Upper lobe of right lung (tissue), 1 donor: ENCODE measurements at regions not wholly inside any gene's neighbourhood (a gene's known extent, or its start where the extent isn't known, plus 50 kb on each side); places are given as distances from the start of the nearest gene placed in this dataset.

Experiments used
- ATAC-seq: fragments of 200-7000 bp; cut with Tn5 transposase; one replicate; pipeline ENCODE4 v1.9.1; 2020; ENCODE audit warnings: mild to moderate bottlenecking, moderate library complexity
- DNase-seq: peaks from one replicate; pipeline ENCODE4 v3.0.0-alpha.2; 2020
- H3K27ac ChIP-seq: fragments of 200-600 bp; one replicate; pipeline ENCODE4 v1.8.0; 2022
- H3K27me3 ChIP-seq: fragments of 200-600 bp; one replicate; pipeline ENCODE4 v1.8.0; 2022; ENCODE audit warnings: mild to moderate bottlenecking
- H3K36me3 ChIP-seq: fragments of 200-600 bp; one replicate; pipeline ENCODE4 v1.8.0; 2022
- H3K4me1 ChIP-seq: fragments of 200-600 bp; one replicate; pipeline ENCODE4 v1.8.0; 2022
- H3K4me3 ChIP-seq: fragments of 200-600 bp; one replicate; pipeline ENCODE4 v1.8.0; 2022; ENCODE audit warnings: mild to moderate bottlenecking
- H3K9me3 ChIP-seq: fragments of 200-600 bp; one replicate; pipeline ENCODE4 v1.8.0; 2022
- intact Hi-C: fragments of 100-400 bp; cut with DNase I; formaldehyde crosslinking; loops from one replicate; pipeline ENCODE4 v1.11.0; 2022
- TF ChIP-seq, protein P1 (sequence below): fragments of 200-600 bp; IDR thresholded peaks from one replicate; pipeline ENCODE4 v1.8.0; 2022; ENCODE audit warnings: antibody characterized with exemption
- donor health status: DM: no; HTN: yes; CAD: no; lungs with severe emphysema.

DNA sequence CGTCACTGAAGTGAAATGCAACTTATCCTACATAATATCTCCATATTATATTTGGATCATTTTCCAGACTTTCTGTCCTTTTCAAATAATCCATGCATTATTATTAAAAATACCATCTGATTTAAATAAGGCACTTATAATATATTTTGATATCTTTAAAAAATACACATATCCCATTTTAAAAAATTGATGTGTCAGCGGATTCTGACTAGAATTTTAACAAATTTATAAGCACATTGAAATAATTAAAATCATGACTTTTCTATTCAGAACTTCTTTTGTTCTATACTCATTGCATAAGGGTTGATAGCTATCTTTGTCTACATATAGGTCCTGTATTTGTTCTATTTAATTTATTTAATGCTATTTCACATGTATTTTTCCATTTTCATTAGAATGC is 199.0 kb upstream of the DSEL start:
- Histone ChIP-seq H3K4me3 (no peak overlapping the region), H3K27ac (no peak overlapping the region), H3K27me3 (no peaks in the 10 kb centered on the region), H3K4me1 (no peaks in the 10 kb centered on the region), H3K9me3 (no peaks in the 10 kb centered on the region), H3K36me3 (no peaks in the 10 kb centered on the region)
- TF ChIP-seq, protein P1, sequence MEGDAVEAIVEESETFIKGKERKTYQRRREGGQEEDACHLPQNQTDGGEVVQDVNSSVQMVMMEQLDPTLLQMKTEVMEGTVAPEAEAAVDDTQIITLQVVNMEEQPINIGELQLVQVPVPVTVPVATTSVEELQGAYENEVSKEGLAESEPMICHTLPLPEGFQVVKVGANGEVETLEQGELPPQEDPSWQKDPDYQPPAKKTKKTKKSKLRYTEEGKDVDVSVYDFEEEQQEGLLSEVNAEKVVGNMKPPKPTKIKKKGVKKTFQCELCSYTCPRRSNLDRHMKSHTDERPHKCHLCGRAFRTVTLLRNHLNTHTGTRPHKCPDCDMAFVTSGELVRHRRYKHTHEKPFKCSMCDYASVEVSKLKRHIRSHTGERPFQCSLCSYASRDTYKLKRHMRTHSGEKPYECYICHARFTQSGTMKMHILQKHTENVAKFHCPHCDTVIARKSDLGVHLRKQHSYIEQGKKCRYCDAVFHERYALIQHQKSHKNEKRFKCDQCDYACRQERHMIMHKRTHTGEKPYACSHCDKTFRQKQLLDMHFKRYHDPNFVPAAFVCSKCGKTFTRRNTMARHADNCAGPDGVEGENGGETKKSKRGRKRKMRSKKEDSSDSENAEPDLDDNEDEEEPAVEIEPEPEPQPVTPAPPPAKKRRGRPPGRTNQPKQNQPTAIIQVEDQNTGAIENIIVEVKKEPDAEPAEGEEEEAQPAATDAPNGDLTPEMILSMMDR = no peak
- ATAC-seq (no peak), DNase-seq (no peak)
- intact Hi-C loops = no loop called here

DNA sequence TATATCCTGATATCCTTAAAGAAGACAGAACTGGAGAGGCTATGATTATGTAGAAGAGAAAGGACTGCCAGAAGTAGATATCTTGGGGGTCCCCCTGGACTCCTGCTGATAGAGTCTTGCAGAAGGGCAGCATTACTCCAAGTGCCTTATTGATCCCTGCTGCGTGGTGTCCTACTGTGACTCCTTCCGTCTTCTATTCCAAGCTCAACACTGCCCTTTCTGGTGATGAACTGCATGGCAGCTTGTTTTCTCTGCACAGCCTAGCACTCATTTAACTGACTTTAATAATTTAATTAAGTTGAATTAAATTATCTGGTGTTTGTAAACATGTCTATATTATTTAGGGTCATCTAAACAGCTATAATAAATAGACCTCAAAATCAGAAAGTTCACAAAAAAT is 194.1 kb upstream of the DSEL start:
- no peak for DNase-seq
- peak; percentile 29 for ATAC-seq
- Histone ChIP-seq H3K27ac (no peak overlapping the region), H3K4me1 (no peaks in the 10 kb centered on the region), H3K4me3 (no peak overlapping the region), H3K27me3 (no peaks in the 10 kb centered on the region), H3K9me3 (no peaks in the 10 kb centered on the region), H3K36me3 (no peaks in the 10 kb centered on the region)
- TF ChIP-seq, protein P1 = peak; percentile 16
- intact Hi-C loops = no loop called here

DNA sequence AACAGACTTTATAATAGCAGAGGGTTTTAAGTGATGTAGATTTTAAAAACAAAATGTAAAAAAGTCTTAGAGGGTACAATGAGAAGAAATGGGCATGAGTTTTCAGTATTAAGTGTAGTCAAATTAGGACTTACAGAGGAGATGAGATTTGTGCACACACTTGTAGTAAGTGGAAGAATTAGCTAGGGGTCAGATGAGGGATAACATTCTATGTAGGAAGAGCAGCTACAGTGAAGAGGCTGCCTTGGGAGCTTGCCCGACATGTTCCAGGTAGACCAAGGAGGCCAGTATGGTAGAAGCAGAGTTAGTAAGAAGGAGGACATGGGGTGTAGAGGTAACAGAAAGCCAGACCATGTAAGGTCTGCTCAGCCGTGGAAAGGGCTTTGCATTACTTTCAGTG is 189.2 kb upstream of the DSEL start:
- intact Hi-C loops = no loop called here
- no peaks in the 10 kb centered on the region for H3K9me3 ChIP-seq
- H3K4me1 ChIP-seq = no peaks in the 10 kb centered on the region
- ATAC-seq (no peak), DNase-seq (no peak)
- H3K27ac ChIP-seq = no peak overlapping the region
- no peaks in the 10 kb centered on the region for H3K36me3 ChIP-seq
- no peak overlapping the region for H3K4me3 ChIP-seq
- H3K27me3 ChIP-seq = no peaks in the 10 kb centered on the region
- TF ChIP-seq, protein P1 = no peak

DNA sequence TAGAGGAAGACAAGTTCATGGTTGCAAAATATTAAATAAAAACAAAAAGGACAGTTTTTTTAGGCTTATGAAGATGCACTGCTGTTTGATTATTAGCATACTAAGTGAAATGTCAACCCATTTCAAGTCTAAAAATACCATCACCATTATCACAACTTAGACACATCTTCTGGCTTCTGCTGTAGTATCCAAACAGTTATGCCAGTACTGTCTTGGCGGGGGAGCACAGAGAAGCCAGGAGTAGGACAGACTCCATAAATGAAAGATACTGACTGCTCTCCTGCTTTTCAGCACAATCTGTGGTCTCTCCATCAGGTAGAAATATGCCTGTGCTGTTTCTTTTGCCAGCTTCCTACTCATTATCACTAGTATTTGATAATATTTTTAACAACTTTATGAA is 179.2 kb upstream of the DSEL start:
- TF ChIP-seq, protein P1 = no peak
- DNase-seq (no peak), ATAC-seq (no peak)
- H3K4me1 ChIP-seq = no peaks in the 10 kb centered on the region
- no peaks in the 10 kb centered on the region for H3K27me3 ChIP-seq
- H3K4me3 ChIP-seq = no peak overlapping the region
- H3K36me3 ChIP-seq = no peaks in the 10 kb centered on the region
- H3K27ac ChIP-seq = no peak overlapping the region
- no peaks in the 10 kb centered on the region for H3K9me3 ChIP-seq
- intact Hi-C loops = no loop called here

DNA sequence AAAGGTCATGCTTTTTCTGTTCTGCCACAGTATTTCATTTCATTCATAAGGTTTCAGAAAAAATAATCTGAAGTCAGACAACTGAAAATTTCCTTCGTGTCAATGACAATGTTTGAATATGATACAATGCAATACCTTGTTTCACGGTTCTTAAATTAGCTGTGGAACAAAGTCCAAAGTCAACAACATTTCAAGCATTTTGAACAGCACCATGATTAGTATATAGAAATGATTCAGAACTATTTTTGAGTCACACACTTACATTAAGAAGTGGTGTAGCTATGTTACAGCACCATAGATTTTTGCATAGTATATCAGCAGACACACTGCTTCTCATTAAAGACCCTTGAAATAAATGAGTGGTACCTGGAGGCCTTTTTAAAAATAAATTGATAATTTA is 178.3 kb upstream of the DSEL start:
- Histone ChIP-seq H3K36me3 (no peaks in the 10 kb centered on the region), H3K4me1 (no peaks in the 10 kb centered on the region), H3K4me3 (no peak overlapping the region), H3K9me3 (no peaks in the 10 kb centered on the region), H3K27ac (no peak overlapping the region), H3K27me3 (no peaks in the 10 kb centered on the region)
- no peak for ATAC-seq
- intact Hi-C loops = no loop called here
- DNase-seq = no peak
- TF ChIP-seq, protein P1 = no peak

DNA sequence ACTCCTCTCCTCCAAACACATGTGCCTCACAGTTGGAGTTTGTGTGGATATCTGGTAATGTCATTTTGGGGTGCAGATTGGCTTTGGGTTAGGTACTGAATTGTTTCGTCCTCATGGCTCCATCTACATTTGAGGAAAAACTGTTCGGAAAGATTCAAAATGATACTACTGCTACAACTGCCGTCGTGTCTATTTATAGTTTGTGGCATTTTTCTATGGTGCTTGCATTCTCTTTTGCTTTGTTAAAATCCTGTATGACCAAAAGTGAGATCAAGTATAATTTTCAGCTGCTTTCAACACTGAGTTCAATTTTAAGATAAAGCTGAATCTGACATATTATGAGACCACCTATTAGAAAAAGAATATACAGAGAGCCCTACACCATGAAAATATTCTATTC is 176.3 kb upstream of the DSEL start:
- intact Hi-C loops = no loop called here
- DNase-seq (no peak), ATAC-seq (no peak)
- H3K27ac ChIP-seq = no peak overlapping the region
- H3K9me3 ChIP-seq = no peaks in the 10 kb centered on the region
- H3K4me3 ChIP-seq = no peak overlapping the region
- no peaks in the 10 kb centered on the region for H3K27me3 ChIP-seq
- no peaks in the 10 kb centered on the region for H3K4me1 ChIP-seq
- no peaks in the 10 kb centered on the region for H3K36me3 ChIP-seq
- TF ChIP-seq, protein P1 = no peak
